SK-N-SH treated with all-trans-retinoic acid at 6 μM for 48 hours (cell line): ENCODE measurements at regions not wholly inside any gene's neighbourhood (a gene's known extent, or its start where the extent isn't known, plus 50 kb on each side); places are given as distances from the start of the nearest gene placed in this dataset.

Source experiments
- ATAC-seq: fragments of 200-7000 bp; cut with Tn5 transposase; 3 replicates; pipeline ENCODE4 v1.9.1; 2020; ENCODE audit warnings: mild to moderate bottlenecking, moderate library complexity
- ARNTL ChIP-seq: fragments of 450-650 bp; formaldehyde crosslinking; IDR thresholded peaks from 2 replicates; pipeline ENCODE4 v1.5.0; 2020; ENCODE audit warnings: low read depth, mild to moderate bottlenecking, moderate library complexity, borderline replicate concordance
- BACH2 ChIP-seq: fragments of 250-450 bp; sonication (Bioruptor Pico); IDR thresholded peaks from 2 replicates; pipeline ENCODE4 v1.9.0; 2021; ENCODE audit warnings: mild to moderate bottlenecking, borderline replicate concordance
- CSDC2 ChIP-seq: fragments of 250-450 bp; sonication (Bioruptor Pico); IDR thresholded peaks from 2 replicates; pipeline ENCODE4 v1.5.0; 2020; ENCODE audit warnings: mild to moderate bottlenecking, moderate library complexity
- CSRNP3 ChIP-seq: fragments of 250-450 bp; sonication (Bioruptor Pico); IDR thresholded peaks from 2 replicates; pipeline ENCODE4 v1.5.1; 2021; ENCODE audit warnings: mild to moderate bottlenecking, moderate library complexity
- ESRRG ChIP-seq: fragments of 250-450 bp; sonication (Bioruptor Pico); IDR thresholded peaks from 2 replicates; pipeline ENCODE4 v1.6.1; 2021; ENCODE audit warnings: mild to moderate bottlenecking
- GLIS3 ChIP-seq: fragments of 250-450 bp; sonication (Bioruptor Pico); IDR thresholded peaks from 2 replicates; pipeline ENCODE4 v1.5.0; 2020; ENCODE audit warnings: mild to moderate bottlenecking, moderate library complexity
- ISL1 ChIP-seq: fragments of 250-450 bp; sonication (Bioruptor Pico); IDR thresholded peaks from 2 replicates; pipeline ENCODE4 v2.1.2; 2022; ENCODE audit warnings: mild to moderate bottlenecking, moderate library complexity
- OSR1 ChIP-seq: fragments of 250-450 bp; sonication (Bioruptor Pico); IDR thresholded peaks from 2 replicates; pipeline ENCODE4 v1.8.0; 2022; ENCODE audit warnings: moderate library complexity, mild to moderate bottlenecking, inconsistent platforms
- PATZ1 ChIP-seq: fragments of 250-450 bp; sonication (Bioruptor Pico); IDR thresholded peaks from 2 replicates; pipeline ENCODE4 v1.8.0; 2020; ENCODE audit warnings: mild to moderate bottlenecking, moderate library complexity, borderline replicate concordance
- PPARA ChIP-seq: fragments of 250-450 bp; sonication (Bioruptor Pico); IDR thresholded peaks from 2 replicates; pipeline ENCODE4 v1.5.0; 2020; ENCODE audit warnings: mild to moderate bottlenecking, borderline replicate concordance
- RARB ChIP-seq: fragments of 250-450 bp; sonication (Bioruptor Pico); IDR thresholded peaks from 2 replicates; pipeline ENCODE4 v1.8.0; 2021; ENCODE audit warnings: mild to moderate bottlenecking, moderate library complexity
- SNAI2 ChIP-seq: fragments of 250-450 bp; sonication (Bioruptor Pico); IDR thresholded peaks from 2 replicates; pipeline ENCODE4 v1.5.0; 2020; ENCODE audit warnings: mild to moderate bottlenecking, moderate library complexity
- TCF4 ChIP-seq: fragments of 250-450 bp; sonication (Bioruptor Pico); IDR thresholded peaks from 2 replicates; pipeline ENCODE4 v1.8.0; 2021; ENCODE audit warnings: mild to moderate bottlenecking, moderate library complexity, borderline replicate concordance
- TOX ChIP-seq: fragments of 250-450 bp; sonication (Bioruptor Pico); IDR thresholded peaks from 2 replicates; pipeline ENCODE4 v1.8.0; 2021; ENCODE audit warnings: mild to moderate bottlenecking, moderate library complexity, borderline replicate concordance
- ZC3H10 ChIP-seq: fragments of 250-450 bp; sonication (Bioruptor Pico); IDR thresholded peaks from 2 replicates; pipeline ENCODE4 v1.5.1; 2021; ENCODE audit warnings: mild to moderate bottlenecking, moderate library complexity
- ZFP3 ChIP-seq: fragments of 250-450 bp; sonication (Bioruptor Pico); IDR thresholded peaks from 2 replicates; pipeline ENCODE4 v1.5.0; 2020; ENCODE audit warnings: mild to moderate bottlenecking, moderate library complexity
- ZNF565 ChIP-seq: fragments of 450-650 bp; formaldehyde crosslinking; conservative IDR thresholded peaks from 2 replicates; pipeline ENCODE4 v1.5.0; 2020; ENCODE audit warnings: low read depth, mild to moderate bottlenecking, moderate library complexity
- ZNF8 ChIP-seq: fragments of 450-650 bp; formaldehyde crosslinking; IDR thresholded peaks from 2 replicates; pipeline ENCODE4 v1.5.0; 2020; ENCODE audit warnings: mild to moderate bottlenecking, moderate library complexity
- TF ChIP-seq, protein P1 (sequence below): fragments of 250-450 bp; sonication (Bioruptor Pico); IDR thresholded peaks from 2 replicates; pipeline ENCODE4 v1.5.0; 2020; ENCODE audit warnings: mild to moderate bottlenecking, moderate library complexity
- TF ChIP-seq, protein P2 (sequence below): fragments of 250-450 bp; sonication (Bioruptor Pico); IDR thresholded peaks from 2 replicates; pipeline ENCODE4 v1.5.1; 2020; ENCODE audit warnings: low read depth, mild to moderate bottlenecking, moderate library complexity
- TF ChIP-seq, protein P3 (sequence below): fragments of 250-450 bp; sonication (Bioruptor Pico); IDR thresholded peaks from 2 replicates; pipeline ENCODE4 v1.8.0; 2021; ENCODE audit warnings: low read depth, mild to moderate bottlenecking, moderate library complexity, borderline replicate concordance

DNA sequence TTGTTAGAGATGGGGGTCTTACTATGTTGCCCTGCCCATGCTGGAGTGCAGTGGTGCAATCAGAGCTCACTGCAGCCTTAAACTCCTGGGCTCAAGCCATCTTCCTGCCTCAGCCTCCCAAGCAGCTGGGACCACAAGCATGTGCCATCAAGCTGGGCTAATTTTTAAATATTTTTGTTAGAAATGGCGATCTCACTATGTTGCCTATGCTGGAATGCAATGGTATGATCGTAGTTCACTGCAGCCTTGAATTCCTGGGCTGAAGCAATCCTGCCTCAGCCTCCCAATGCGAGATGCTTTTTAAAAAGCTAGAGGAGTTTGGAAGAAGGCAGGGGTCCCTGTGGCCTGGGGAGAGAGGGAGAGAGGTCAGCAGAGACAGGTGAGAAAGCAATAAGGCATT is 600.1 kb upstream of the AUTS2 start:
- no peak for TF ChIP-seq ZC3H10 (CRISPR knock-in tag)
- no peak for TF ChIP-seq ARNTL
- TF ChIP-seq PPARA, result no peak
- no peak for TF ChIP-seq TCF4 (CRISPR knock-in tag)
- no peak for TF ChIP-seq ZFP3 (CRISPR knock-in tag)
- TF ChIP-seq, protein P1, sequence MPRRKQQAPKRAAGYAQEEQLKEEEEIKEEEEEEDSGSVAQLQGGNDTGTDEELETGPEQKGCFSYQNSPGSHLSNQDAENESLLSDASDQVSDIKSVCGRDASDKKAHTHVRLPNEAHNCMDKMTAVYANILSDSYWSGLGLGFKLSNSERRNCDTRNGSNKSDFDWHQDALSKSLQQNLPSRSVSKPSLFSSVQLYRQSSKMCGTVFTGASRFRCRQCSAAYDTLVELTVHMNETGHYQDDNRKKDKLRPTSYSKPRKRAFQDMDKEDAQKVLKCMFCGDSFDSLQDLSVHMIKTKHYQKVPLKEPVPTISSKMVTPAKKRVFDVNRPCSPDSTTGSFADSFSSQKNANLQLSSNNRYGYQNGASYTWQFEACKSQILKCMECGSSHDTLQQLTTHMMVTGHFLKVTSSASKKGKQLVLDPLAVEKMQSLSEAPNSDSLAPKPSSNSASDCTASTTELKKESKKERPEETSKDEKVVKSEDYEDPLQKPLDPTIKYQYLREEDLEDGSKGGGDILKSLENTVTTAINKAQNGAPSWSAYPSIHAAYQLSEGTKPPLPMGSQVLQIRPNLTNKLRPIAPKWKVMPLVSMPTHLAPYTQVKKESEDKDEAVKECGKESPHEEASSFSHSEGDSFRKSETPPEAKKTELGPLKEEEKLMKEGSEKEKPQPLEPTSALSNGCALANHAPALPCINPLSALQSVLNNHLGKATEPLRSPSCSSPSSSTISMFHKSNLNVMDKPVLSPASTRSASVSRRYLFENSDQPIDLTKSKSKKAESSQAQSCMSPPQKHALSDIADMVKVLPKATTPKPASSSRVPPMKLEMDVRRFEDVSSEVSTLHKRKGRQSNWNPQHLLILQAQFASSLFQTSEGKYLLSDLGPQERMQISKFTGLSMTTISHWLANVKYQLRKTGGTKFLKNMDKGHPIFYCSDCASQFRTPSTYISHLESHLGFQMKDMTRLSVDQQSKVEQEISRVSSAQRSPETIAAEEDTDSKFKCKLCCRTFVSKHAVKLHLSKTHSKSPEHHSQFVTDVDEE (CRISPR knock-in tag), result no peak
- TF ChIP-seq CSDC2 (CRISPR knock-in tag), result no peak
- TF ChIP-seq ESRRG (CRISPR knock-in tag), result no peak
- TF ChIP-seq CSRNP3 (CRISPR knock-in tag), result no peak
- no peak for TF ChIP-seq BACH2
- TF ChIP-seq PATZ1, result no peak
- TF ChIP-seq SNAI2 (CRISPR knock-in tag), result no peak
- no peak for TF ChIP-seq GLIS3 (CRISPR knock-in tag)
- no peak for TF ChIP-seq RARB (CRISPR knock-in tag)
- TF ChIP-seq ZNF8 (CRISPR knock-in tag), result no peak
- no peak for TF ChIP-seq ISL1 (CRISPR knock-in tag)
- no peak for ATAC-seq

DNA sequence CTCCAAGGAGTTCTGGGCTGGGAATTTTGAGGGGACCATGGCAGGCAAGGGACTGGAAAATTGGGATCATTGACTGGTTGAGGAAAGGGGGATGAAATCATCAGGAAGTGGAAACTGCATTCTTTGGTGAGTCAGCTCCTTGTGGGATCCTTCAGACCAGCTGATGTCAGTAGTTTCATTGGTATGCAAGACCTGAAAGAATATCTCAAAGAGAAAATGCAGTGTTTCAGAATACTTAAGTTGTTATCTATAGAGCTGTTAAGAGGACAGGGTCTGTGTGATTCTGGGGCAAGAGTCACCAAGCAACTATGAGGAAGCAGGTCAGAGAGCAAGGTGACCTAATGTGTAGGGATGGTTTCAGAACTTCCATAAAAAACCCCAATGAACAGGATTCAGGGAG is 595.9 kb upstream of the AUTS2 start:
- no peak for TF ChIP-seq CSRNP3 (CRISPR knock-in tag)
- TF ChIP-seq GLIS3 (CRISPR knock-in tag), result no peak
- no peak for TF ChIP-seq ISL1 (CRISPR knock-in tag)
- no peak for TF ChIP-seq ARNTL
- TF ChIP-seq, protein P2, sequence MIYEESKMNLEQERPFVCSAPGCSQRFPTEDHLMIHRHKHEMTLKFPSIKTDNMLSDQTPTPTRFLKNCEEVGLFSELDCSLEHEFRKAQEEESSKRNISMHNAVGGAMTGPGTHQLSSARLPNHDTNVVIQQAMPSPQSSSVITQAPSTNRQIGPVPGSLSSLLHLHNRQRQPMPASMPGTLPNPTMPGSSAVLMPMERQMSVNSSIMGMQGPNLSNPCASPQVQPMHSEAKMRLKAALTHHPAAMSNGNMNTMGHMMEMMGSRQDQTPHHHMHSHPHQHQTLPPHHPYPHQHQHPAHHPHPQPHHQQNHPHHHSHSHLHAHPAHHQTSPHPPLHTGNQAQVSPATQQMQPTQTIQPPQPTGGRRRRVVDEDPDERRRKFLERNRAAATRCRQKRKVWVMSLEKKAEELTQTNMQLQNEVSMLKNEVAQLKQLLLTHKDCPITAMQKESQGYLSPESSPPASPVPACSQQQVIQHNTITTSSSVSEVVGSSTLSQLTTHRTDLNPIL, result no peak
- TF ChIP-seq ESRRG (CRISPR knock-in tag), result no peak
- TF ChIP-seq SNAI2 (CRISPR knock-in tag), result no peak
- TF ChIP-seq TOX, result no peak
- TF ChIP-seq, all 23 proteins: peak for 0
- ATAC-seq, result no peak

- ATAC-seq, result no peak
- TF ChIP-seq ARNTL (no peak), PPARA (no peak), TOX (no peak), ZNF565 (no peak), SNAI2 (CRISPR knock-in tag) (no peak), OSR1 (CRISPR knock-in tag) (no peak), RARB (CRISPR knock-in tag) (no peak), GLIS3 (CRISPR knock-in tag) (no peak), ZC3H10 (CRISPR knock-in tag) (no peak), ESRRG (CRISPR knock-in tag) (no peak)
- TF ChIP-seq, protein P3, sequence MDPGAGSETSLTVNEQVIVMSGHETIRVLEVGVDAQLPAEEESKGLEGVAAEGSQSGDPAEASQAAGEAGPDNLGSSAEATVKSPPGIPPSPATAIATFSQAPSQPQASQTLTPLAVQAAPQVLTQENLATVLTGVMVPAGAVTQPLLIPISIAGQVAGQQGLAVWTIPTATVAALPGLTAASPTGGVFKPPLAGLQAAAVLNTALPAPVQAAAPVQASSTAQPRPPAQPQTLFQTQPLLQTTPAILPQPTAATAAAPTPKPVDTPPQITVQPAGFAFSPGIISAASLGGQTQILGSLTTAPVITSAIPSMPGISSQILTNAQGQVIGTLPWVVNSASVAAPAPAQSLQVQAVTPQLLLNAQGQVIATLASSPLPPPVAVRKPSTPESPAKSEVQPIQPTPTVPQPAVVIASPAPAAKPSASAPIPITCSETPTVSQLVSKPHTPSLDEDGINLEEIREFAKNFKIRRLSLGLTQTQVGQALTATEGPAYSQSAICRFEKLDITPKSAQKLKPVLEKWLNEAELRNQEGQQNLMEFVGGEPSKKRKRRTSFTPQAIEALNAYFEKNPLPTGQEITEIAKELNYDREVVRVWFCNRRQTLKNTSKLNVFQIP (CRISPR knock-in tag), result no peak
- TF ChIP-seq, protein P1 (CRISPR knock-in tag), result no peak
- TF ChIP-seq, protein P2, result no peak
These were observed 586.1 kb upstream of the AUTS2 start for GRCh38 chr7:69012149-69012548.
